GM12892 (cell line): ENCODE measurements at regions not wholly inside any gene's neighbourhood (a gene's known extent, or its start where the extent isn't known, plus 50 kb on each side); places are given as distances from the start of the nearest gene placed in this dataset.

Source experiments
- POLR2A ChIP-seq: IDR thresholded peaks from 2 replicates; pipeline ENCODE4 v1.6.1; 2011; ENCODE audit warnings: low read depth, low read length, control low read depth
- POLR2AphosphoS5 ChIP-seq: IDR thresholded peaks from 2 replicates; pipeline ENCODE4 v1.6.1; 2011; ENCODE audit warnings: low read depth, low read length, control low read depth
- TAF1 ChIP-seq: IDR thresholded peaks from 2 replicates; pipeline ENCODE4 v1.6.1; 2011; ENCODE audit warnings: low read depth, mild to moderate bottlenecking, control low read depth, low read length, borderline replicate concordance

GRCh38 chr20:12305188-12305950 lies 387.7 kb downstream of the BTBD3 start:
- TF ChIP-seq POLR2AphosphoS5 (no peak), POLR2A (no peak), TAF1 (no peak)
